MM.1S (cell line): ENCODE measurements at regions not wholly inside any gene's neighbourhood (a gene's known extent, or its start where the extent isn't known, plus 50 kb on each side); places are given as distances from the start of the nearest gene placed in this dataset.

Experiments used
- DNase-seq: peaks from one replicate; pipeline ENCODE4 v3.0.0-alpha.2; 2015
- H2AFZ ChIP-seq: fragments of 300-600 bp; sonication (generic); 2 replicates; pipeline ENCODE4 v1.6.0; 2016; ENCODE audit warnings: antibody characterized with exemption, low read length
- H3F3A ChIP-seq: fragments of 300-600 bp; sonication (generic); 2 replicates; pipeline ENCODE4 v1.6.1; 2016; ENCODE audit warnings: mild to moderate bottlenecking, antibody characterized with exemption, low read length, moderate library complexity, mixed read lengths; ENCODE audit not compliant: insufficient read depth
- H3K27ac ChIP-seq: fragments of 300-600 bp; sonication (generic); 2 replicates; pipeline ENCODE4 v1.5.1; 2016; ENCODE audit warnings: mild to moderate bottlenecking, low read length
- H3K27me3 ChIP-seq: fragments of 300-600 bp; sonication (generic); replicated peaks from 2 replicates; pipeline ENCODE4 v1.6.0; 2016; ENCODE audit warnings: low read length; ENCODE audit not compliant: insufficient read depth
- H3K36me3 ChIP-seq: fragments of 300-600 bp; sonication (generic); replicated peaks from 2 replicates; pipeline ENCODE4 v1.6.1; 2016; ENCODE audit warnings: mild to moderate bottlenecking, low read length, mixed read lengths; ENCODE audit not compliant: insufficient read depth
- H3K4me1 ChIP-seq: fragments of 300-600 bp; sonication (generic); 2 replicates; pipeline ENCODE4 v1.6.1; 2016; ENCODE audit warnings: low read length, mixed read lengths
- H3K4me2 ChIP-seq: fragments of 300-600 bp; sonication (generic); 2 replicates; pipeline ENCODE4 v1.6.0; 2016; ENCODE audit warnings: low read depth, low read length
- H3K4me3 ChIP-seq: fragments of 300-600 bp; sonication (generic); 2 replicates; pipeline ENCODE4 v1.5.1; 2016; ENCODE audit warnings: low read length, mixed read lengths
- H3K79me2 ChIP-seq: fragments of 300-600 bp; sonication (generic); 2 replicates; pipeline ENCODE4 v1.6.1; 2016; ENCODE audit warnings: mixed run types, low read length, mixed read lengths
- H3K9ac ChIP-seq: fragments of 300-600 bp; sonication (generic); 2 replicates; pipeline ENCODE4 v1.6.1; 2016; ENCODE audit warnings: low read length, mixed read lengths
- H3K9me2 ChIP-seq: fragments of 300-600 bp; sonication (generic); replicated peaks from 2 replicates; pipeline ENCODE4 v1.6.1; 2016; ENCODE audit warnings: mild to moderate bottlenecking, low read length, mixed read lengths; ENCODE audit not compliant: insufficient read depth
- H3K9me3 ChIP-seq: fragments of 300-600 bp; sonication (generic); replicated peaks from 2 replicates; pipeline ENCODE4 v1.6.1; 2016; ENCODE audit warnings: mild to moderate bottlenecking, low read length, mixed read lengths; ENCODE audit not compliant: insufficient read depth
- H4K20me1 ChIP-seq: fragments of 300-600 bp; sonication (generic); 2 replicates; pipeline ENCODE4 v1.6.1; 2016; ENCODE audit warnings: mild to moderate bottlenecking, low read length, moderate library complexity, mixed read lengths; ENCODE audit not compliant: insufficient read depth
- EZH2 ChIP-seq: fragments of 300-600 bp; sonication (generic); optimal IDR thresholded peaks from 2 replicates; pipeline ENCODE3; 2017; ENCODE audit warnings: low read depth, mild to moderate bottlenecking, antibody characterized with exemption, low read length, mixed read lengths
- EZH2phosphoT487 ChIP-seq: fragments of 300-600 bp; sonication (generic); IDR thresholded peaks from 2 replicates; pipeline ENCODE4 v1.6.1; 2018; ENCODE audit warnings: antibody characterized with exemption, low read length
- TF ChIP-seq, protein P1 (sequence below): fragments of 300-600 bp; sonication (generic); IDR thresholded peaks from 2 replicates; pipeline ENCODE4 v1.5.1; 2016; ENCODE audit warnings: antibody characterized with exemption, low read length, mixed read lengths

DNA sequence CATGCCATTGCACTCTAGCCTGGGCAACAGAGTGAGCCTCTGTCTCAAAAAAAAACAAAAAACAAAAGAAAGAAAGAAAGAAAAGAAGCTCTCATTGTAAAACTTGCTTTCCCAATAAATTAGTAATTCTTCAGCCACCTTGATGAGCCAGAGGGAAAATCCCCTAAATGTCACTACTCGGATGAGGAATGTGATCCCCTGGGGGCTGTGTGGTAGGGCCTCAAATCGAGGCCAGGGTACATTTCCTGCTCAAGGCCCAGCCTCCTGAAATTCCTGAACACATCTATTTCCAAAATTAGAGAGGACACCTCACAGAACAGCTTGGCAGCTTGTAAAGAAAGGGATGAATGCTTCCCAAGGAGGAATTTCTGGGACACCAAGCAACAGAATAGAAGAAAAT is 147.1 kb upstream of the SESN3 start:
- no peak for DNase-seq
- H3K9ac ChIP-seq: no peak overlapping the region
- H3K4me2 ChIP-seq: no peak overlapping the region

DNA sequence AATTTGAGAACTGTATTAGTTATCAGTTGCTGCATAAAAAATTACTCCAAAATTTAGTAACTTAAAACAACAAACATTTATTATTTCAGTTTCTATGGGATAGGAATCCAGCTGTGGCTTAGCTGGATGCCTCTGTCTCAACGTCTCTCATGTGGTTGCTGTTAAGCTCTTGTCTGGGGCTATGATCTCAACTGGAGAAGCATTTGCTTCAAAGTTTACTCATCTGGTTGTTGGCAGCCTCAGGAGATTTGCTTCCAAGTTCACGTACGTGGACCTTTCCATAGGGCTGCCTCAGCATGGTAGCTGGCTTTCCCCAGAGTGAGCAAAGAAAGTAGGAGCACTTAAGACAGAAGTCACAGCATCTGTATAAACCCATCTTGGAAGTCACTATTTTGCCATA is 144.9 kb upstream of the SESN3 start:
- Histone ChIP-seq H2AFZ (no peak overlapping the region), H3K9me3 (no peaks in the 10 kb centered on the region), H3K27me3 (no peaks in the 10 kb centered on the region), H3F3A (no peaks in the 10 kb centered on the region), H3K4me1 (no peaks in the 10 kb centered on the region), H3K9me2 (no peaks in the 10 kb centered on the region), H3K79me2 (no peaks in the 10 kb centered on the region), H3K36me3 (no peaks in the 10 kb centered on the region), H4K20me1 (no peaks in the 10 kb centered on the region), H3K27ac (no peak overlapping the region), H3K4me2 (no peak overlapping the region), H3K9ac (no peak overlapping the region), H3K4me3 (no peak overlapping the region)
- TF ChIP-seq, protein P1, sequence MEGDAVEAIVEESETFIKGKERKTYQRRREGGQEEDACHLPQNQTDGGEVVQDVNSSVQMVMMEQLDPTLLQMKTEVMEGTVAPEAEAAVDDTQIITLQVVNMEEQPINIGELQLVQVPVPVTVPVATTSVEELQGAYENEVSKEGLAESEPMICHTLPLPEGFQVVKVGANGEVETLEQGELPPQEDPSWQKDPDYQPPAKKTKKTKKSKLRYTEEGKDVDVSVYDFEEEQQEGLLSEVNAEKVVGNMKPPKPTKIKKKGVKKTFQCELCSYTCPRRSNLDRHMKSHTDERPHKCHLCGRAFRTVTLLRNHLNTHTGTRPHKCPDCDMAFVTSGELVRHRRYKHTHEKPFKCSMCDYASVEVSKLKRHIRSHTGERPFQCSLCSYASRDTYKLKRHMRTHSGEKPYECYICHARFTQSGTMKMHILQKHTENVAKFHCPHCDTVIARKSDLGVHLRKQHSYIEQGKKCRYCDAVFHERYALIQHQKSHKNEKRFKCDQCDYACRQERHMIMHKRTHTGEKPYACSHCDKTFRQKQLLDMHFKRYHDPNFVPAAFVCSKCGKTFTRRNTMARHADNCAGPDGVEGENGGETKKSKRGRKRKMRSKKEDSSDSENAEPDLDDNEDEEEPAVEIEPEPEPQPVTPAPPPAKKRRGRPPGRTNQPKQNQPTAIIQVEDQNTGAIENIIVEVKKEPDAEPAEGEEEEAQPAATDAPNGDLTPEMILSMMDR: no peak
- TF ChIP-seq EZH2phosphoT487: no peak
- TF ChIP-seq EZH2: no peak
- no peak for DNase-seq

More for the DNA sequence above, 147.1 kb upstream of the SESN3 start:
- Histone ChIP-seq H3K9me2 (no peaks in the 10 kb centered on the region), H3K79me2 (no peaks in the 10 kb centered on the region), H3K9me3 (no peaks in the 10 kb centered on the region), H3K27me3 (no peaks in the 10 kb centered on the region), H3K4me3 (no peak overlapping the region), H2AFZ (no peak overlapping the region), H3K27ac (no peak overlapping the region), H3K36me3 (no peaks in the 10 kb centered on the region), H3K4me1 (no peaks in the 10 kb centered on the region), H3F3A (no peaks in the 10 kb centered on the region), H4K20me1 (no peaks in the 10 kb centered on the region)
- no peak for TF ChIP-seq EZH2
- no peak for TF ChIP-seq EZH2phosphoT487
- TF ChIP-seq, protein P1: no peak

DNA sequence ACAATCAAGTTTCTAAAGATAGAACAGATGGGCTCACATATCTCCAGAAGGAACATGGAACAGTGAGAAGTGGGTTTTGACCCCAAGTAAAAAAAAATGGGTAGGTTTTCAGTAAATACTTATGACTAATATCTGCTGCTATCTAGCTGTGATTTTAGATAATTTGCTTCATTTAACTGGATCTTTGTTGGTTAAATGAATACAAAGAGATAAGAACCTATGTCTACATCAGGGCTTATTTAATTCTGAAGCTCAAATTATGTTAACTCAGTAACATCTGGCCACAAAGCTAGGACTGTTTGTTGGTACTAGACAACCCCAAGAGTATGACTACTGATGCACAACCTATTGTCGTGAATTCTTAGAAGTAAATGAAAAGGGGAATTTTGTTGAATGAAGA is 144.4 kb upstream of the SESN3 start:
- Histone ChIP-seq H3F3A (no peaks in the 10 kb centered on the region), H3K9me3 (no peaks in the 10 kb centered on the region), H2AFZ (no peak overlapping the region), H3K27ac (no peak overlapping the region), H3K9ac (no peak overlapping the region), H3K4me1 (no peaks in the 10 kb centered on the region), H4K20me1 (no peaks in the 10 kb centered on the region), H3K4me2 (no peak overlapping the region), H3K36me3 (no peaks in the 10 kb centered on the region), H3K27me3 (no peaks in the 10 kb centered on the region), H3K4me3 (no peak overlapping the region), H3K79me2 (no peaks in the 10 kb centered on the region), H3K9me2 (no peaks in the 10 kb centered on the region)
- TF ChIP-seq, protein P1: no peak
- TF ChIP-seq EZH2phosphoT487 (no peak), EZH2 (no peak)
- no peak for DNase-seq

DNA sequence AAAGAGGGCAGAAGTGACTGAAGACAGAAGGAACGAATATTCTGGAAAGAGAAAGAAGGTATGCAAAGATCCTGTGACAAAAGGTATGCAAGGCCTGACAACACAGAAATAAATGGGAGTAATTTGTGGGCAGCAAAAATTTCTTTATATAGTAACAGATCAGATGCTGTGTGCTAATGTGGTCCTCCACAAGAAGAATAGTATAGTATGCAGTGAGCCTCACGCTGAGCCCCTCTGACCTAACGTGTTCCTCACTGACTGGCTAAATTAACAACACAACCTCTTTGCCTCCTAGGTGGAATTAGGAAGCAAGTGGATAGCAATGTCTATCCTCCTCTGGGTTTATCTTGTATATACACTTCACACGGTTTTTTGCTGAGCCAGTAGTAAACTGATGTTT is 143.1 kb upstream of the SESN3 start:
- TF ChIP-seq, protein P1: no peak
- no peak for TF ChIP-seq EZH2
- TF ChIP-seq EZH2phosphoT487: no peak

More for the DNA sequence above, 143.1 kb upstream of the SESN3 start:
- Histone ChIP-seq H3K27me3 (no peaks in the 10 kb centered on the region), H3F3A (no peaks in the 10 kb centered on the region), H3K9me2 (no peaks in the 10 kb centered on the region), H3K27ac (no peak overlapping the region), H3K9ac (no peak overlapping the region), H3K4me3 (no peak overlapping the region), H3K9me3 (no peaks in the 10 kb centered on the region), H3K36me3 (no peaks in the 10 kb centered on the region), H3K4me2 (no peak overlapping the region), H4K20me1 (no peaks in the 10 kb centered on the region), H3K79me2 (no peaks in the 10 kb centered on the region), H2AFZ (no peak overlapping the region), H3K4me1 (no peaks in the 10 kb centered on the region)
- DNase-seq: no peak
